HG02798 (cell line): ENCODE measurements at regions not wholly inside any gene's neighbourhood (a gene's known extent, or its start where the extent isn't known, plus 50 kb on each side); places are given as distances from the start of the nearest gene placed in this dataset.
"Not testable (repeated sequence)": the region's sequence is repeated elsewhere in the genome, so short reads cannot be mapped to it uniquely, and the experiment has no call there.

Experiments
- ATAC-seq: cut with Tn5 transposase; IDR thresholded peaks from one replicate; pipeline ENCODE4 v1.9.1; 2021; ENCODE audit warnings: mild to moderate bottlenecking; ENCODE audit not compliant: unreplicated experiment, poor library complexity

- no peak for ATAC-seq
These were observed 327.1 kb downstream of the PAPSS1 start for GRCh38 chr4:107392951-107393350.

- ATAC-seq: no peak
These were observed 327.7 kb downstream of the PAPSS1 start for GRCh38 chr4:107392380-107392779.

GRCh38 chr4:107391630-107392028 lies 328.4 kb downstream of the PAPSS1 start:
- no peak for ATAC-seq

GRCh38 chr4:107391009-107391629 lies 328.9 kb downstream of the PAPSS1 start:
- ATAC-seq: no peak

- ATAC-seq: no peak
These were observed 330.1 kb downstream of the PAPSS1 start for GRCh38 chr4:107389965-107390364.

- peak; percentile 77 for ATAC-seq
These were observed 331.2 kb downstream of the PAPSS1 start for GRCh38 chr4:107388736-107389274.

- no peak for ATAC-seq
These were observed 339.1 kb downstream of the PAPSS1 start for GRCh38 chr4:107380836-107381438.

GRCh38 chr4:107380190-107380589 lies 339.8 kb downstream of the PAPSS1 start:
- ATAC-seq: no peak

GRCh38 chr4:107379054-107379869 lies 340.8 kb downstream of the PAPSS1 start:
- no peak for ATAC-seq

GRCh38 chr4:107376293-107376692 lies 340.2 kb upstream of the DKK2 start:
- no peak for ATAC-seq

GRCh38 chr4:107366900-107367299 lies 330.8 kb upstream of the DKK2 start:
- no peak for ATAC-seq

GRCh38 chr4:107366016-107366735 lies 330.1 kb upstream of the DKK2 start:
- no peak for ATAC-seq

- ATAC-seq: peak; percentile 43
These were observed 327.0 kb upstream of the DKK2 start for GRCh38 chr4:107363125-107363524.

GRCh38 chr4:107359208-107359607 lies 323.1 kb upstream of the DKK2 start:
- no peak for ATAC-seq

- ATAC-seq: not testable (repeated sequence)
These were observed 318.2 kb upstream of the DKK2 start for GRCh38 chr4:107354304-107354703.

- no peak for ATAC-seq
These were observed 315.1 kb upstream of the DKK2 start for GRCh38 chr4:107351196-107351595.

- ATAC-seq: no peak
These were observed 313.6 kb upstream of the DKK2 start for GRCh38 chr4:107349732-107350131.

- ATAC-seq: no peak
These were observed 313.2 kb upstream of the DKK2 start for GRCh38 chr4:107349266-107349665.

GRCh38 chr4:107348188-107349050 lies 312.3 kb upstream of the DKK2 start:
- ATAC-seq: no peak

- ATAC-seq: no peak
These were observed 297.4 kb upstream of the DKK2 start for GRCh38 chr4:107333518-107333917.
